ENCODE measurements at regions not wholly inside any gene's neighbourhood (a gene's known extent, or its start where the extent isn't known, plus 50 kb on each side); places are given as distances from the start of the nearest gene placed in this dataset.

DNA sequence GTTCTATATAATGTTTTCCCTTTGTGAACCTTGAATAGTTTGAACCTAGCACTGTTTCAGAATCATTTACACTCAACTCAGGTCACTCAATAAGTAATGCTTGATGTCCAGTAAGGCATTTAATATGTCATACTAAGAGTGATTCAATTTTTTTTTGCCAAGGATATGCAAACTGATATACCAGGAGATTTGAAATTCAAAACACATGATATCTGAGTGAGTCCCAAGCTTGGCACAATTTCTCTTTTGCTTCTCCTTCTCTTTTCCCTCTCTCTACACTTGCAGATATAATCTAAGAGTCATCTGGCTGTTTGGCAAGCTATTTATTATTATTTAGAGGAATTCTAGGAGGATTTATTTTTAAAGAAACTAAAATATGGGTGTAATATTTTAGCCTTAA is 61.6 kb upstream of the SPAG17 start:
- TF ChIP-seq TAF1 (IDR thresholded peaks at IDR 0.05; ENCODE audit: low read depth, low read length) (no peak), POLR2A (IDR thresholded peaks at IDR 0.05; ENCODE audit: low read depth, low read length) (no peak), SPI1 (IDR thresholded peaks at IDR 0.05; ENCODE audit: low read depth, low read length) (no peak), POLR2AphosphoS5 (IDR thresholded peaks at IDR 0.05; ENCODE audit: low read depth, low read length) (no peak), PAX5 (IDR thresholded peaks at IDR 0.05; ENCODE audit: insufficient read depth, low read length, severe bottlenecking) (no peak)

All from GM12891 (cell line).